ENCODE measurements at regions not wholly inside any gene's neighbourhood (a gene's known extent, or its start where the extent isn't known, plus 50 kb on each side); places are given as distances from the start of the nearest gene placed in this dataset.

- Histone ChIP-seq H4K8ac (replicated peaks; ENCODE audit: insufficient read length, low read depth, low read length) (no peak overlapping the region), H3K23me2 (ENCODE audit: insufficient read length, low read depth, low read length, poor library complexity, severe bottlenecking) (no peaks in the 10 kb centered on the region), H4K91ac (ENCODE audit: insufficient read length, low read depth, low read length) (no peak overlapping the region), H3K56ac (ENCODE audit: insufficient read length, low read depth, low read length) (no peak overlapping the region), H3K4me2 (ENCODE audit: insufficient read depth, insufficient read length, low read length) (no peak overlapping the region), H3K9ac (ENCODE audit: extremely low read depth, insufficient read length, low read length) (no peak overlapping the region), H3K14ac (ENCODE audit: insufficient read depth, low read length) (no peak overlapping the region; the same call in 1 of the 2 replicates), H2BK12ac (ENCODE audit: insufficient read length, low read depth, low read length) (no peak overlapping the region), H3K79me1 (ENCODE audit: insufficient read depth, low read depth, low read length, poor library complexity, severe bottlenecking) (no peaks in the 10 kb centered on the region), H4K20me1 (ENCODE audit: control insufficient read depth, insufficient read depth, insufficient read length) (no peaks in the 10 kb centered on the region), H3K27me3 (ENCODE audit: insufficient read depth, low read length) (no peaks in the 10 kb centered on the region), H2BK15ac (ENCODE audit: low read depth, low read length) (no peak overlapping the region), H3K79me2 (ENCODE audit: insufficient read depth, low read length) (no peaks in the 10 kb centered on the region), H2AFZ (ENCODE audit: low read length) (no peak overlapping the region), H3T11ph (ENCODE audit: low read length) (no peak overlapping the region), H2BK5ac (ENCODE audit: insufficient read length, low read length) (no peak overlapping the region), H3K23ac (ENCODE audit: insufficient read length, low read depth, low read length) (no peak overlapping the region), H3K9me3 (ENCODE audit: control insufficient read depth, low read depth, low read length) (no peaks in the 10 kb centered on the region), H3K4me1 (ENCODE audit: insufficient read depth, low read length) (no peaks in the 10 kb centered on the region), H2BK120ac (ENCODE audit: low read depth, low read length, poor library complexity, severe bottlenecking) (no peak overlapping the region), H3K4ac (ENCODE audit: low read depth, low read length) (no peak overlapping the region), H3K27ac (ENCODE audit: insufficient read length, low read depth, low read length) (no peak overlapping the region), H3K18ac (ENCODE audit: insufficient read length, low read depth, low read length) (no peak overlapping the region), H2AK5ac (ENCODE audit: insufficient read length, low read length) (no peak overlapping the region), H4K5ac (ENCODE audit: insufficient read length, low read depth, low read length) (no peak overlapping the region), H2BK20ac (ENCODE audit: low read depth, low read length, poor library complexity, severe bottlenecking) (no peak overlapping the region)
- H3K4me3 Mint-ChIP-seq, result no peak overlapping the region
- no CpG with 5 or more reads among the region's 7 CpGs for WGBS (ENCODE audit: extremely low coverage, insufficient read length, low lambda C conversion rate)
- H3K36me3 Mint-ChIP-seq (ENCODE audit: insufficient read depth in 1 of 3, low read depth in 3 of 3), result peaks cover 0 to 4% (median 0%) of the 10 kb centered on the region in 3 experiments; a peak in 2 of 7 replicates
- peaks cover 2% of the 10 kb centered on the region; the same call in 1 of the 2 replicates for H3K27me3 Mint-ChIP-seq (ENCODE audit: low read depth)
- H3K9me3 Mint-ChIP-seq, result no peaks in the 10 kb centered on the region
- peaks cover 7 to 16% of the 10 kb centered on the region in 2 experiments for H3K4me1 Mint-ChIP-seq
- H3K27ac Mint-ChIP-seq, result peak overlapping the region in 2 of 3 experiments; percentile 2 to 14; a peak in 1 of 7 replicates
- DNase-seq, result no peak
- TF ChIP-seq, protein P1, sequence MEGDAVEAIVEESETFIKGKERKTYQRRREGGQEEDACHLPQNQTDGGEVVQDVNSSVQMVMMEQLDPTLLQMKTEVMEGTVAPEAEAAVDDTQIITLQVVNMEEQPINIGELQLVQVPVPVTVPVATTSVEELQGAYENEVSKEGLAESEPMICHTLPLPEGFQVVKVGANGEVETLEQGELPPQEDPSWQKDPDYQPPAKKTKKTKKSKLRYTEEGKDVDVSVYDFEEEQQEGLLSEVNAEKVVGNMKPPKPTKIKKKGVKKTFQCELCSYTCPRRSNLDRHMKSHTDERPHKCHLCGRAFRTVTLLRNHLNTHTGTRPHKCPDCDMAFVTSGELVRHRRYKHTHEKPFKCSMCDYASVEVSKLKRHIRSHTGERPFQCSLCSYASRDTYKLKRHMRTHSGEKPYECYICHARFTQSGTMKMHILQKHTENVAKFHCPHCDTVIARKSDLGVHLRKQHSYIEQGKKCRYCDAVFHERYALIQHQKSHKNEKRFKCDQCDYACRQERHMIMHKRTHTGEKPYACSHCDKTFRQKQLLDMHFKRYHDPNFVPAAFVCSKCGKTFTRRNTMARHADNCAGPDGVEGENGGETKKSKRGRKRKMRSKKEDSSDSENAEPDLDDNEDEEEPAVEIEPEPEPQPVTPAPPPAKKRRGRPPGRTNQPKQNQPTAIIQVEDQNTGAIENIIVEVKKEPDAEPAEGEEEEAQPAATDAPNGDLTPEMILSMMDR (conservative IDR thresholded peaks at IDR 0.05), result 0 out of 3 replicates have a peak, but pooled peaks have one; percentile 21
These were observed 337.6 kb downstream of the CTTN start for GRCh38 chr11:70735976-70736375.
